ENCODE measurements at regions not wholly inside any gene's neighbourhood (a gene's known extent, or its start where the extent isn't known, plus 50 kb on each side); places are given as distances from the start of the nearest gene placed in this dataset.

DNA sequence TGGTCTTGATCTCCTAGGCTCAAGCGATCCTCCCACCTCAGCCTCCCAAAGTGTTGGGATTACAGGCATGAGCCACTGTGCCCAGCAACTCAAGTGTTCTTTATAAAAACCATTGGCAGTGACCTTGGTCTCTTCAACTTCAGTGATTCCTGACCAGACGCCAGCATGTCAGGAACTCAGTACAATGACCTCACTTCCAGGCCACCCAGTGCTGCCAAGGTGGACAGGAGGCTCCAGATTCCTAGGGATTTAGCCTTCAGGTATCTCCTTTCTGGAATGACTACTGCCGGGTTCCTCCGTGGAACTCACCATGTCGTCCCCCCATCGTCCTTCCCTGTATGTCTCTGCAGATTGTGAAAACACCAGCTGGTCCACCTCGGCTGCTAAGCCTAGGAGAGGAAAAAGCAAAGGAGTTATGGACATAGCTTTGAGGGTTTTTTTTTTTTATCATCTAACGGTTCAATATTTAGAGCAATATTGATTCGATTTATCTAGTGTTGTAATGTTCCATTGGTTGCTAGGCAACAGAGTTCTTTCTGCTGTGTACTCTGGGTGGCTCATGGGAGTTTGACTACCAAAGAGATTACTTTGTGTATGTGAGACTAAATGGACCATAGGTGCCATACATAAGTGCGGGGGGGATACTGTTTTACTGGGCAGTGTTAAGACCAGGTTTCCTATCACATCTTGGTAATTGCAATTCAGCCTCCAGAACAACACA lies 425.8 kb upstream of the AUTS2 start (continued):
- no peak for TF ChIP-seq POU5F1 (IDR thresholded peaks at IDR 0.05; ENCODE audit: low read depth, low read length)
- TF ChIP-seq SAP30 (IDR thresholded peaks at IDR 0.05; ENCODE audit: insufficient read depth, insufficient replicate concordance, low read length), result no peak
- TF ChIP-seq BCL11A (IDR thresholded peaks at IDR 0.05; ENCODE audit: low read depth in 2 of 2, low read length in 2 of 2), result no peak
- no peak for TF ChIP-seq GABPA (IDR thresholded peaks at IDR 0.05; ENCODE audit: borderline replicate concordance, insufficient read depth, low read length)

All from H1 (cell line).